ENCODE measurements at regions not wholly inside any gene's neighbourhood (a gene's known extent, or its start where the extent isn't known, plus 50 kb on each side); places are given as distances from the start of the nearest gene placed in this dataset.

DNA sequence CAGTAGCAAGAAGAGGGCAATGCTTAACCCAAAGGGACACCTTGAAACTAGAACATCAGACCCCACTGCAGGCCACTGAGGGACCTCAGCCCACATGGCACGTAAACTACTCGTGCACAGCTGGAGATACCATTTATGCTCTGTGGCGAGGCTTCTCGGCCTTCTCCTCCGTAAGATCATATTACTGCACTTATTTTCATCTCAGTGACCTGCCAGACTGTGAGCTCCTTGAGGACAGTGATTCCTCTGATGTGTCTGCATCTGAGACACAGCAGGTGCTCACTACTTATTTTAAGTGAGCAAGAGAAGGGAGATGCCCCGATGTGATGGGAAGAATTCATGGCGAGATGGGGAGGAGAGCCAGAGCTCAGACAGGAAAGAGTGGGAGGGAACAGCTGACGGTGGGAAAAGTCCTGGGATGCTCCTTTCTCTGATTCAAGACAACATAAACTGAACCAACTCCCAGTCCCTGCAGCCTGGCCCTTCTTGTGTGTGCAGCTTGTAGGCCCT lies 137.6 kb downstream of the RPLP1 start:
- Histone ChIP-seq H3K4me3 (ENCODE audit: low read length) (no peak overlapping the region), H3K27me3 (ENCODE audit: control insufficient read depth, insufficient read depth, low read length) (peaks cover 54% of the 10 kb centered on the region), H3K27ac (ENCODE audit: low read length) (no peak overlapping the region), H3K36me3 (ENCODE audit: control insufficient read depth, insufficient read depth, low read length) (no peaks in the 10 kb centered on the region), H3K9me3 (ENCODE audit: control insufficient read depth, low read depth, low read length) (no peaks in the 10 kb centered on the region), H3K4me1 (ENCODE audit: control insufficient read depth, insufficient read depth, low read length) (peaks cover 41% of the 10 kb centered on the region)
- no peak for DNase-seq
- WGBS (ENCODE audit: insufficient coverage, low lambda C conversion rate), result 82% methylated on average over 2 of the region's 8 CpGs

DNA sequence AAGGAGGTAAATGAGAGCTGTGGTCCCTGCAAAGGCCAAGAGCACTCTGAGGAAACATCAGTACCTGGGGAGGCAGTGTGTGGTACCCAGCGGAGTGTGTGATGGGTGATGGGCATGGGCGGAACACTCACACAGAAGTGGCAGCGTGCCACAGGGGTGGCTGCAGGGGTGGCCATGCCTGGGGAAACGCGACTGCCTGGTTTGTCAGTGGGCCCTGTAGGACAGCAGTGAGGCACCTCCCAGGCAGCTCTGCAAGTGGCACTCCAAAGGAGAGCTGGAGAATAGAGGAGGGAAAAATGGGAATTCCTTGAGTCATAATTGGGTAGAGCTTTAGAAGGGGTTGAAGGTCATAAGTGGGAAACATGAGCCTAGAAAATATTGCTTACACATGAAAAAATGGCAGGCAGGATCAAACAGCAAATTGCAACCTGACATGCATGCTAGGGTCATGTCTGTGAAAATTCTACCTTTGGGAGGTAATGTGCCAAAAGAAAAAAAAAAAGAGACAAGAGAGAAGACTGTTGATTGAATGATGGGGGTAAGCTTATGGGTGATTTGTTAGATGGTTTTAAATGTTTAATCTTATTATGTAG lies 138.4 kb downstream of the RPLP1 start:
- no peak for DNase-seq
- peaks cover 48% of the 10 kb centered on the region for H3K4me1 ChIP-seq (ENCODE audit: control insufficient read depth, insufficient read depth, low read length)
- no peaks in the 10 kb centered on the region for H3K9me3 ChIP-seq (ENCODE audit: control insufficient read depth, low read depth, low read length)
- no peaks in the 10 kb centered on the region for H3K36me3 ChIP-seq (ENCODE audit: control insufficient read depth, insufficient read depth, low read length)
- no CpG with 5 or more reads among the region's 5 CpGs for WGBS (ENCODE audit: insufficient coverage, low lambda C conversion rate)
- H3K27me3 ChIP-seq (ENCODE audit: control insufficient read depth, insufficient read depth, low read length), result peaks cover 59% of the 10 kb centered on the region
- no peak overlapping the region for H3K27ac ChIP-seq (ENCODE audit: low read length)
- no peak overlapping the region for H3K4me3 ChIP-seq (ENCODE audit: low read length)

DNA sequence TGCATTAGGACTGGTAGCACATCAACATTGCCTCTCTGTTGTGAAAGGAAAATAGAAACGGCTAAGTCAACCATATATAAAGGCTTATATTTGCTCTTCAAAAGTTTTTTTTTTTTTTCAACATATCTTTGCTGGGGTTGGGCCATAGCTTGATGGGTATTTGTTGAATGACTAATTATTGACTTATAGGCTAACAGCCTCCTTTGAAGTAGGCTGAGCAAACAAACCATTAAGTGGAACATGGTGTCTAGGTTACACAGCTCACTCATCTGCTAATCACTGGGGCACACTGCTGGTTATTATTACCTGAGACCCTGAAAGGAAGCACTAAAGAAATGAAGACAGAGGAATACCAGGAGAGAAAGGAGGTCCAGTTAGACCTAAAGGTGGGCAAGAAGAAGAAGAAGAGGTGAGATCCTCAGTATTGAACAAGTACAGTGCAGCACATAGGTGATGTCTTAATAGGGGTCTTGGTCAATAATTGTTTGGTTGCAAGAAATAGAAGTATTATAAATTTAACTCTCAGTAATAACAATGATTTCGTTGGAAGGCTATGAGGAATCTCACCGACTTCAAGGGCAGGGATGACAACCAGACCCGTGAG lies 139.4 kb downstream of the RPLP1 start:
- H3K36me3 ChIP-seq (ENCODE audit: control insufficient read depth, insufficient read depth, low read length), result no peaks in the 10 kb centered on the region
- H3K27ac ChIP-seq (ENCODE audit: low read length), result no peak overlapping the region
- no peak overlapping the region for H3K4me3 ChIP-seq (ENCODE audit: low read length)
- DNase-seq, result peak; percentile 67 to 89
- peaks cover 62% of the 10 kb centered on the region for H3K27me3 ChIP-seq (ENCODE audit: control insufficient read depth, insufficient read depth, low read length)
- H3K9me3 ChIP-seq (ENCODE audit: control insufficient read depth, low read depth, low read length), result no peaks in the 10 kb centered on the region
- 11% methylated on average over 3 of the region's 4 CpGs for WGBS (ENCODE audit: insufficient coverage, low lambda C conversion rate)
- peaks cover 48% of the 10 kb centered on the region for H3K4me1 ChIP-seq (ENCODE audit: control insufficient read depth, insufficient read depth, low read length)

DNA sequence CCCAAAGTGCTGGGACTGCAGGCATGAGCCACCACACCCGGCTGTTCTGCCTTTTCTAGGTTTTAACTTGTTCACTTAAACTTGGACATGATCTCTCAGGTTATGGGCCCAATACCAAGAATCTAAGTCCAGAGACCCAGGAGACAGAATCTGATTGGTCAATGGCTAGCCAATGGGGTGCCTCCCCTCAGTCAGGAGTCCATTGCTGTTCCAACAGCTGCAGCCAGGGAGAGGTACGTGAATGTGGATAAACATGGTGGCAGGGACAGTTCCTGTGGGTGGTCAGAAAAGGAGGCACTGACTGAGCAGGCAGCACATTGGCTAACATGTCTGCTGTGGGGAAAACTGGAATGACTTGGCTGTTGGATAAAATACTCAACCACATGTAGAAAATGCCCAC lies 140.3 kb downstream of the RPLP1 start:
- no CpG with 5 or more reads among the region's 2 CpGs for WGBS (ENCODE audit: insufficient coverage, low lambda C conversion rate)
- Histone ChIP-seq H3K4me3 (ENCODE audit: low read length) (no peak overlapping the region), H3K27me3 (ENCODE audit: control insufficient read depth, insufficient read depth, low read length) (peaks cover 62% of the 10 kb centered on the region), H3K9me3 (ENCODE audit: control insufficient read depth, low read depth, low read length) (no peaks in the 10 kb centered on the region), H3K4me1 (ENCODE audit: control insufficient read depth, insufficient read depth, low read length) (peaks cover 48% of the 10 kb centered on the region), H3K36me3 (ENCODE audit: control insufficient read depth, insufficient read depth, low read length) (no peaks in the 10 kb centered on the region), H3K27ac (ENCODE audit: low read length) (no peak overlapping the region)
- DNase-seq, result no peak

DNA sequence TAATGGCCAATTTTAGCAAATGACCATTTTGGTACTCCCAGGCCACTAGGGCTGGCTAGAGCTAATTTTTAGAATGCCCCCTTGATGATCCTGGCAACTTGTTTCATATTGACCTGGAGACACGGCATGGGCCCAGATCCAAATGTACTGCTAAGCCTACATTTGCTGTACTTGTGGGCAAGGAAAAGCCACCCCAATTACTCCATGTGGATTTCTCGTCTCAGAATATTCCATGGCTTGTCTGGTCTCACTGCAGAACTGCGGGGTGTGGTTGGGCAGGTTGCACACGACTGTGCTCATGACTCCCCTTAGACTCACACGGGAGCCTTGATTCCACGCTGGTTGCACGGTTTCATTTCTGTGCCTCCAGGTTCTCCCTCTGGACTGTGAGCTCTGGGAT lies 140.9 kb downstream of the RPLP1 start:
- Histone ChIP-seq H3K9me3 (ENCODE audit: control insufficient read depth, low read depth, low read length) (no peaks in the 10 kb centered on the region), H3K36me3 (ENCODE audit: control insufficient read depth, insufficient read depth, low read length) (no peaks in the 10 kb centered on the region), H3K27me3 (ENCODE audit: control insufficient read depth, insufficient read depth, low read length) (peaks cover 63% of the 10 kb centered on the region), H3K4me3 (ENCODE audit: low read length) (no peak overlapping the region), H3K27ac (ENCODE audit: low read length) (no peak overlapping the region), H3K4me1 (ENCODE audit: control insufficient read depth, insufficient read depth, low read length) (peaks cover 48% of the 10 kb centered on the region)
- DNase-seq, result no peak
- no CpG with 5 or more reads among the region's 7 CpGs for WGBS (ENCODE audit: insufficient coverage, low lambda C conversion rate)

DNA sequence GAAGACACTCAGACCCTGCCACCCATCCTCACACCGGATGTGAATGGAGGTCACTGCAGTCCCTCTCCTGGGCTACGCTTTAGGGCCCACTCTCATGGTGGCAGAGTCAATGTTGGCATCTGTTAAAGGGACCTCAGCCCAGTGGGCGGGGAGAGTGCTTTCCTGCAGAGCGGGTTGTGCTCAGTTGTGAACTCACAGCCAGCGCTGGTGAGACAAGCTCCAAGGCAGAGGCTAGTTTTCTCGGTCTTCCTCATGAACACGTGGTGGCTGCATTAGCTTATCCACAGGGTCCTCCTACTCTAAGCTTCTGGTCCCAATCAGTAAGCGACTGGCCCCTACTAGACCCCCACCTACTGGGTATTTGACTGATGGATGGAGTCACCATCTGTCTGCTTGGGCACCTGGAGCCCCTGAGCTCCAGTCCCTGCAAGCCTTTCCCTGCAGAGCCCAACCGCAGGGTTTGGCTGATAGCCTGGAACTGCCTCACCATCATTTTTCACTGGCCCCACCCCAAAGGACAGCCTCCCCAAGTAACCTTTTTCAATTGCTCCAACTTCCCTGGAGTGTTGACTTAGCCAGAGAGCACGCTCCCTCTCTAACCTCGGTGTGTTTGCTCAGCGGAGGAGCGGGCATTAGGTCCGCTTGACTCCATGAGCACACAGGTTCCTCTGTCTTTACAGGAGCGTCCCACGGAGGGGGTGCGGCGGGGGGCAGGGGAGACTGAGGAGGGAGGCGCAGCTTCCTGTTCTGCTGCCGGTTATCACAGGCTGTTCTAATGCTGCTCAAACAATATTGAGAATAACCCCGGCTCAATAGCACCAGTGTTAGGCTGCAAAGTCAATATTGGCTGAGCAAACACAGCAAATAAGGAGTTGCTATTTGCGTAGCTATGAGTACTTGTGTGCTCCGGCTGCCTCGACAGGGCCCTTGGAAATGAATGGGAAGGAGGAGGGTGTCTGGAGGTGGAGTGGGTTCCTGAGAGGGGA lies 141.7 kb downstream of the RPLP1 start:
- no peak overlapping the region for H3K4me3 ChIP-seq (ENCODE audit: low read length)
- peak; percentile 87 to 96 for DNase-seq
- H3K36me3 ChIP-seq (ENCODE audit: control insufficient read depth, insufficient read depth, low read length), result no peaks in the 10 kb centered on the region
- no CpG with 5 or more reads among the region's 24 CpGs for WGBS (ENCODE audit: insufficient coverage, low lambda C conversion rate)
- H3K27ac ChIP-seq (ENCODE audit: low read length), result no peak overlapping the region
- H3K9me3 ChIP-seq (ENCODE audit: control insufficient read depth, low read depth, low read length), result no peaks in the 10 kb centered on the region
- peaks cover 48% of the 10 kb centered on the region for H3K4me1 ChIP-seq (ENCODE audit: control insufficient read depth, insufficient read depth, low read length)
- peaks cover 64% of the 10 kb centered on the region for H3K27me3 ChIP-seq (ENCODE audit: control insufficient read depth, insufficient read depth, low read length)

DNA sequence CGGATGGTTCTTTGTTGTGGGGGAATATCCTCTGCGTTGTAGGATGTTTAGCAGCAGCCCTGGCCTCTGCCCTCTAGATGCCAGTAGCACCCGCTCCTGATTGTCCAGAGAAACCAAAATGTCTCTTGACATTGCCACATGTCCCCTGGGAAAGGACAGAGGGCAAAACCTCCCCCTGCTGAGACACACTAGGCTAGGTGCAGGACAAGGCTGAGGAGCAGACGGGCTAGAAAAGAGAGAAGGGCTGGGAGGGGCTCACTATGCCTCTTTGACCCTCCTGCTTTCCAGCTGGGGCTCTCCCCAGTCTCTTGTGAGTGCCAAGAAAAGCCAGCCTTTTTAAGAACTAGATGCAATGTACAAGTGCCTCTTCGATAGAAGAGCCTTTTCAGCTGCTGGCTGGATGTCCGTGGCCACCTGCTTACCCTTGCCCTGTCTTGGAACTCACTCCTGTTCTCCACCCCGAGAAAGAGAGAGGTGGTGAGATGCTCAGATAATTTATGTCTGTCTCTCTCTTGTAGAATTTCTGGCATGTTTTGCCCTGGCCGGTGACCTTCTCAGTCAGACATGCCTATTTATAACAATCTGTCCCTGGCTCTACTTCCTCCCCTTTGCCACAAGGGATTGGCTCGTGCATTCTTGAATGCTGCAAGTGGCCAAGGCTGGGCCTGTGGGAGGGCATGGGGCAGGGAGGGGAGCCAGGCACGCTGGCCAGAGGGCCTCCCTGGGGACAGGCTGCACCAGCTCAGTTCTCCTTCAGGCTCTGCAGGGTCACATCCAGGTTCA lies 142.6 kb downstream of the RPLP1 start:
- H3K27ac ChIP-seq (ENCODE audit: low read length), result no peak overlapping the region
- no peak for DNase-seq

DNA sequence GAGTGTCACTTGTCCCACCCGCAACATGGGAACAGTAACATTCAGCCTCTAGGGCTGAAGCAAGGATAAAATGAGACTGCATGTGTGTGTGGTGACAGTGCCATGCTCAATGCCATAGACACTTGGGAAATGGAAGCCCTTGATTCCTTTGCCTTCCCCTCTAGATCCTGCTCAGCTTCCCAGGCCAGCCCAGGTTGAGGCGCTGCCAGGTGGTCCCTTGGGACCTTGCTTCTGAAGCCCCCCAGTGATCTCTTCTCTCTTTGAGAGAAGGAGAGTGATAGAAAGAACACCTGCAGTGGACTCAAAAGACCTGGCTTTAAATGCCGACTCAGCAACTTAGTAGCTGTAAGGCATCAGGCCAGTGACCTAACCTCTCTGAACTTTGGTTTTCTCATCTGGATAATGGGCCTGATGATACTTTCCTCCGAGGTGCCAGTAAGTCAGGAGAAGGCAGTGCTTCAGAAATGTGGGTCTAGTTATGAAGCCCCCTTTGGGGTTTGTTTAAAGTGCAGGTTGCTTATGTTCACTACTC lies 144.5 kb downstream of the RPLP1 start:
- no peak for DNase-seq
- Histone ChIP-seq H3K27me3 (ENCODE audit: control insufficient read depth, insufficient read depth, low read length) (peaks cover 75% of the 10 kb centered on the region), H3K4me3 (ENCODE audit: low read length) (no peak overlapping the region), H3K4me1 (ENCODE audit: control insufficient read depth, insufficient read depth, low read length) (peaks cover 35% of the 10 kb centered on the region), H3K27ac (ENCODE audit: low read length) (no peak overlapping the region), H3K36me3 (ENCODE audit: control insufficient read depth, insufficient read depth, low read length) (no peaks in the 10 kb centered on the region), H3K9me3 (ENCODE audit: control insufficient read depth, low read depth, low read length) (no peaks in the 10 kb centered on the region)
- WGBS (ENCODE audit: insufficient coverage, low lambda C conversion rate), result no CpG with 5 or more reads among the region's 4 CpGs

More for the DNA sequence above, 142.6 kb downstream of the RPLP1 start:
- Histone ChIP-seq H3K4me1 (ENCODE audit: control insufficient read depth, insufficient read depth, low read length) (peaks cover 48% of the 10 kb centered on the region), H3K9me3 (ENCODE audit: control insufficient read depth, low read depth, low read length) (no peaks in the 10 kb centered on the region), H3K36me3 (ENCODE audit: control insufficient read depth, insufficient read depth, low read length) (no peaks in the 10 kb centered on the region), H3K27me3 (ENCODE audit: control insufficient read depth, insufficient read depth, low read length) (peaks cover 66% of the 10 kb centered on the region), H3K4me3 (ENCODE audit: low read length) (no peak overlapping the region)
- no CpG with 5 or more reads among the region's 10 CpGs for WGBS (ENCODE audit: insufficient coverage, low lambda C conversion rate)

DNA sequence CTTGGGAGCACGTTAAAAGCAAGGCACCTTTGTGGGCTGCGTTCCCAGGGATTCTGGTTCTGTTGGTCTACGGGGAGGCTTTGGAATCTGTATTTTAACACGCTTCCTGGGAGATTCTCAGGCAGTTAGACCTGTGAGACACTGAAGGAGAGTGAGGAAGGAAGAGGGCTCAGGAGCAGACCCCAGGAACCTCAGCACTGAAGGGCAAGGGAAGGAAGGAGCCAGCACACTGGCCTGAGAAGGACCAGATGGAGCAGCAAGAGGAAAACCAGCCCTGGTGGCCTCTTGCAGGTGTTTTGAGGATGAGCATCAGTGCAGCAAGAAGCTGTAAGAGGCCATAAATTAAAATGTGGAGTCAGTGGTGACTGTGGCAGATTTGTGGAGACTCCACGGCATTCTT lies 146.7 kb downstream of the RPLP1 start:
- WGBS (ENCODE audit: insufficient coverage, low lambda C conversion rate), result no CpG with 5 or more reads among the region's 5 CpGs
- Histone ChIP-seq H3K4me3 (ENCODE audit: low read length) (no peak overlapping the region), H3K27ac (ENCODE audit: low read length) (no peak overlapping the region), H3K9me3 (ENCODE audit: control insufficient read depth, low read depth, low read length) (no peaks in the 10 kb centered on the region), H3K36me3 (ENCODE audit: control insufficient read depth, insufficient read depth, low read length) (no peaks in the 10 kb centered on the region), H3K4me1 (ENCODE audit: control insufficient read depth, insufficient read depth, low read length) (peaks cover 22% of the 10 kb centered on the region), H3K27me3 (ENCODE audit: control insufficient read depth, insufficient read depth, low read length) (peaks cover 78% of the 10 kb centered on the region)
- no peak for DNase-seq
